Endothelial cell (in vitro differentiated cells): ENCODE measurements at regions not wholly inside any gene's neighbourhood (a gene's known extent, or its start where the extent isn't known, plus 50 kb on each side); places are given as distances from the start of the nearest gene placed in this dataset.

Experiments
- DNase-seq: peaks from one replicate; pipeline ENCODE4 v3.0.0; 2021; ENCODE audit warnings: low spot score
- H3K27ac Mint-ChIP-seq: one replicate; pipeline ENCODE4 v1.8.0; 2021; ENCODE audit warnings: mixed read lengths, inconsistent platforms; ENCODE audit not compliant: unreplicated experiment
- H3K27me3 Mint-ChIP-seq: one replicate; pipeline ENCODE4 v1.8.0; 2021; ENCODE audit warnings: mild to moderate bottlenecking, moderate library complexity, mixed read lengths, inconsistent platforms; ENCODE audit not compliant: unreplicated experiment
- H3K36me3 Mint-ChIP-seq: one replicate; pipeline ENCODE4 v1.8.0; 2021; ENCODE audit warnings: mild to moderate bottlenecking, low read depth, mixed read lengths, inconsistent platforms; ENCODE audit not compliant: unreplicated experiment
- H3K4me1 Mint-ChIP-seq: one replicate; pipeline ENCODE4 v1.8.0; 2021; ENCODE audit warnings: mild to moderate bottlenecking, mixed read lengths, inconsistent platforms; ENCODE audit not compliant: unreplicated experiment
- H3K4me3 Mint-ChIP-seq: one replicate; pipeline ENCODE4 v1.8.0; 2021; ENCODE audit warnings: mild to moderate bottlenecking, mixed read lengths, inconsistent platforms; ENCODE audit not compliant: unreplicated experiment
- H3K9me3 Mint-ChIP-seq: one replicate; pipeline ENCODE4 v1.8.0; 2021; ENCODE audit warnings: mixed read lengths, inconsistent platforms; ENCODE audit not compliant: unreplicated experiment
- CTCF ChIP-seq: fragments of 200-600 bp; sonication (generic); IDR thresholded peaks from one replicate; pipeline ENCODE4 v1.5.0; 2021; ENCODE audit warnings: antibody characterized with exemption; ENCODE audit not compliant: unreplicated experiment

- no peaks in the 10 kb centered on the region for H3K9me3 Mint-ChIP-seq
- H3K27ac Mint-ChIP-seq, result no peak overlapping the region
- no peaks in the 10 kb centered on the region for H3K4me1 Mint-ChIP-seq
- DNase-seq, result no peak
- H3K4me3 Mint-ChIP-seq, result no peak overlapping the region
- H3K36me3 Mint-ChIP-seq, result no peaks in the 10 kb centered on the region
- H3K27me3 Mint-ChIP-seq, result no peaks in the 10 kb centered on the region
- no peak for TF ChIP-seq CTCF
These were observed 169.8 kb upstream of the DUSP10 start for GRCh38 chr1:221911714-221912113.

GRCh38 chr1:221910222-221910621, 168.3 kb upstream of the DUSP10 start:
- Mint-ChIP-seq H3K27me3 (no peaks in the 10 kb centered on the region), H3K4me1 (no peaks in the 10 kb centered on the region), H3K9me3 (no peaks in the 10 kb centered on the region), H3K4me3 (no peak overlapping the region), H3K27ac (no peak overlapping the region), H3K36me3 (no peaks in the 10 kb centered on the region)
- TF ChIP-seq CTCF, result no peak
- no peak for DNase-seq

- TF ChIP-seq CTCF, result no peak
These were observed 166.7 kb upstream of the DUSP10 start for GRCh38 chr1:221908573-221908972.

GRCh38 chr1:221907166-221907932, 165.5 kb upstream of the DUSP10 start:
- Mint-ChIP-seq H3K4me3 (no peak overlapping the region), H3K9me3 (no peaks in the 10 kb centered on the region), H3K27ac (no peak overlapping the region), H3K4me1 (no peaks in the 10 kb centered on the region), H3K27me3 (peaks cover 1% of the 10 kb centered on the region), H3K36me3 (no peaks in the 10 kb centered on the region)
- DNase-seq, result no peak
- TF ChIP-seq CTCF, result no peak

More at GRCh38 chr1:221908573-221908972, 166.7 kb upstream of the DUSP10 start:
- DNase-seq, result no peak
- H3K4me1 Mint-ChIP-seq, result no peaks in the 10 kb centered on the region
- H3K27ac Mint-ChIP-seq, result no peak overlapping the region
- H3K27me3 Mint-ChIP-seq, result no peaks in the 10 kb centered on the region
- no peaks in the 10 kb centered on the region for H3K36me3 Mint-ChIP-seq
- no peak overlapping the region for H3K4me3 Mint-ChIP-seq
- no peaks in the 10 kb centered on the region for H3K9me3 Mint-ChIP-seq

- no peak for TF ChIP-seq CTCF
- Mint-ChIP-seq H3K4me3 (no peak overlapping the region), H3K9me3 (no peaks in the 10 kb centered on the region), H3K36me3 (no peaks in the 10 kb centered on the region), H3K27ac (no peak overlapping the region), H3K4me1 (no peaks in the 10 kb centered on the region), H3K27me3 (peaks cover 1% of the 10 kb centered on the region)
- no peak for DNase-seq
These were observed 163.9 kb upstream of the DUSP10 start for GRCh38 chr1:221905802-221906201.
